H1 (cell line): ENCODE measurements at regions not wholly inside any gene's neighbourhood (a gene's known extent, or its start where the extent isn't known, plus 50 kb on each side); places are given as distances from the start of the nearest gene placed in this dataset.

Source experiments
- CTCF ChIA-PET: fragments of 300-600 bp; sonication (Branson Sonifier 250); formaldehyde crosslinking; loops from one replicate; lab custom pipeline; 2021; ENCODE audit not compliant: partially characterized antibody; lab: Charles Lee
- POLR2A ChIA-PET: fragments of 300-600 bp; sonication (Branson Sonifier 250); formaldehyde crosslinking; loops from one replicate; lab custom pipeline; 2021; ENCODE audit warnings: inconsistent platforms; ENCODE audit not compliant: partially characterized antibody; lab: Charles Lee
- DNase-seq, 2 experiments: peaks; one replicate each; pipeline versions ENCODE4 v3.0.0 to v3.0.0-alpha.2; 2010 to 2022; ENCODE audit warnings: low spot score in 2 of 2, low read depth in 1 of 2, mixed read lengths in 1 of 2
- FAIRE-seq: peaks from 2 replicates; lab custom pipeline; 2011; peaks lifted over from hg19 to GRCh38; lab: Jason Lieb, UNC
- H2AFZ ChIP-seq: 2 replicates; pipeline ENCODE4 v1.8.1; 2012; ENCODE audit warnings: low read length, inconsistent platforms
- H2AK5ac ChIP-seq: 2 replicates; pipeline ENCODE4 v1.6.1; 2013; ENCODE audit warnings: low read depth, low read length
- H2BK120ac ChIP-seq: replicated peaks from 2 replicates; pipeline ENCODE3; 2013; ENCODE audit warnings: low read depth, low read length, inconsistent platforms
- H2BK12ac ChIP-seq: 2 replicates; pipeline ENCODE4 v1.6.1; 2013; ENCODE audit warnings: low read depth, low read length
- H2BK15ac ChIP-seq: 2 replicates; pipeline ENCODE4 v1.6.1; 2013; ENCODE audit warnings: low read length
- H2BK20ac ChIP-seq: 2 replicates; pipeline ENCODE4 v1.6.1; 2013; ENCODE audit warnings: low read length
- H2BK5ac ChIP-seq: 2 replicates; pipeline ENCODE4 v1.6.1; 2013; ENCODE audit warnings: low read depth, low read length
- H3K14ac ChIP-seq: 2 replicates; pipeline ENCODE4 v1.6.1; 2013; ENCODE audit warnings: inconsistent platforms; ENCODE audit not compliant: insufficient read length
- H3K18ac ChIP-seq: 2 replicates; pipeline ENCODE4 v1.6.1; 2013; ENCODE audit warnings: low read length; ENCODE audit errors: extremely low read depth
- H3K23ac ChIP-seq: 2 replicates; pipeline ENCODE4 v1.6.1; 2013; ENCODE audit warnings: inconsistent platforms; ENCODE audit not compliant: insufficient read length
- H3K23me2 ChIP-seq: 2 replicates; pipeline ENCODE4 v1.6.1; 2013; ENCODE audit warnings: low read depth, low read length
- H3K27ac ChIP-seq: 2 replicates; pipeline ENCODE4 v1.6.1; 2011; ENCODE audit warnings: low read depth, low read length, inconsistent platforms
- H3K27me3 ChIP-seq, 4 experiments: replicated peaks in 1 of 4; 1 replicate in 1 of 4; 2 replicates in 3 of 4; pipeline versions ENCODE4 v1.6.1 to v1.8.1; 2011 to 2013; ENCODE audit warnings: low read length in 3 of 4, mild to moderate bottlenecking in 3 of 4, inconsistent platforms in 2 of 4, mixed read lengths in 2 of 4, moderate library complexity in 1 of 4; ENCODE audit not compliant: control insufficient read depth in 3 of 4, insufficient read depth in 3 of 4; ENCODE audit errors: extremely low read depth in 1 of 4
- H3K36me3 ChIP-seq, 4 experiments: 2 replicates each; pipeline versions ENCODE4 v1.6.1 to v1.8.1; 2011 to 2013; ENCODE audit warnings: mild to moderate bottlenecking in 4 of 4, low read length in 3 of 4, moderate library complexity in 2 of 4, control low read depth in 1 of 4, inconsistent platforms in 1 of 4; ENCODE audit not compliant: insufficient read depth in 4 of 4, control insufficient read depth in 2 of 4
- H3K4ac ChIP-seq: replicated peaks from 2 replicates; pipeline ENCODE3; 2013; ENCODE audit warnings: low read length, low read depth, mixed read lengths, inconsistent platforms; ENCODE audit not compliant: insufficient read length
- H3K4me1 ChIP-seq, 4 experiments: replicated peaks in 1 of 4; 1 replicate in 1 of 4; 2 replicates in 3 of 4; pipeline versions ENCODE4 v1.6.1 to v1.8.1; 2011 to 2013; ENCODE audit warnings: low read length in 3 of 4, inconsistent platforms in 2 of 4, mixed read lengths in 1 of 4; ENCODE audit not compliant: insufficient read depth in 4 of 4, control insufficient read depth in 3 of 4
- H3K4me2 ChIP-seq, 2 experiments: 2 replicates each; pipeline versions ENCODE4 v1.6.1 to v1.8.1; 2011 to 2013; ENCODE audit warnings: low read depth in 2 of 2, low read length in 2 of 2, control low read depth in 1 of 2, inconsistent platforms in 1 of 2, mild to moderate bottlenecking in 1 of 2; ENCODE audit not compliant: insufficient read depth in 1 of 2
- H3K4me3 ChIP-seq, 4 experiments: fragments of 200-600, 300-600 bp in 1 of 4; sonication (generic), shearing (Covaris generic), sonication (Bioruptor Twin) in 1 of 4; 2 replicates each; pipeline versions ENCODE4 v1.5.1 to v1.8.1; 2011 to 2016; ENCODE audit warnings: low read length in 4 of 4, low read depth in 3 of 4, control low read depth in 2 of 4, inconsistent platforms in 2 of 4, mild to moderate bottlenecking in 2 of 4, mixed read lengths in 1 of 4, moderate library complexity in 1 of 4; ENCODE audit not compliant: insufficient read depth in 2 of 4; ENCODE audit errors: extremely low read depth in 1 of 4
- H3K56ac ChIP-seq: replicated peaks from 2 replicates; pipeline ENCODE3; 2013; ENCODE audit warnings: low read depth, mild to moderate bottlenecking, mixed read lengths, low read length, inconsistent platforms; ENCODE audit not compliant: insufficient read length
- H3K79me1 ChIP-seq: 2 replicates; pipeline ENCODE4 v1.6.1; 2013; ENCODE audit warnings: low read depth, low read length, control low read depth
- H3K79me2 ChIP-seq, 2 experiments: 2 replicates each; pipeline versions ENCODE4 v1.6.1 to v1.8.1; 2012 to 2013; ENCODE audit warnings: low read length in 2 of 2, mild to moderate bottlenecking in 2 of 2, inconsistent platforms in 1 of 2; ENCODE audit not compliant: insufficient read depth in 2 of 2, control insufficient read depth in 1 of 2
- H3K9ac ChIP-seq, 4 experiments: replicated peaks in 1 of 4; 1 replicate in 1 of 4; 2 replicates in 3 of 4; pipeline versions ENCODE4 v1.6.1 to v1.8.1; 2011 to 2013; ENCODE audit warnings: low read depth in 3 of 4, low read length in 3 of 4, control low read depth in 2 of 4, mild to moderate bottlenecking in 2 of 4, moderate library complexity in 2 of 4, inconsistent platforms in 1 of 4; ENCODE audit errors: extremely low read depth in 1 of 4
- H3K9me3 ChIP-seq, 2 experiments: 2 replicates each; pipeline versions ENCODE4 v1.6.1 to v1.8.1; 2012 to 2013; ENCODE audit warnings: mild to moderate bottlenecking in 2 of 2, moderate library complexity in 2 of 2, control low read depth in 1 of 2, inconsistent platforms in 1 of 2, low read depth in 1 of 2, low read length in 1 of 2, mixed read lengths in 1 of 2; ENCODE audit not compliant: insufficient read depth in 2 of 2
- H4K20me1 ChIP-seq, 2 experiments: replicated peaks in 1 of 2; 2 replicates each; pipeline versions ENCODE3 to v1.8.1; 2011 to 2013; ENCODE audit warnings: inconsistent platforms in 2 of 2, low read length in 2 of 2, mild to moderate bottlenecking in 1 of 2; ENCODE audit not compliant: insufficient read depth in 2 of 2, control insufficient read depth in 1 of 2
- H4K5ac ChIP-seq: 2 replicates; pipeline ENCODE4 v1.6.1; 2013; ENCODE audit warnings: low read length, low read depth, mixed read lengths, inconsistent platforms; ENCODE audit not compliant: insufficient read length
- H4K8ac ChIP-seq: 2 replicates; pipeline ENCODE4 v1.8.0; 2013; ENCODE audit warnings: mild to moderate bottlenecking, moderate library complexity, low read length, inconsistent platforms; ENCODE audit not compliant: insufficient read depth; ENCODE audit errors: extremely low read depth
- H4K91ac ChIP-seq: replicated peaks from 2 replicates; pipeline ENCODE3; 2013; ENCODE audit warnings: low read length, mixed read lengths, inconsistent platforms; ENCODE audit not compliant: insufficient read length
- EP300 ChIP-seq, 2 experiments: IDR thresholded peaks; 1 replicate in 1 of 2; 2 replicates in 1 of 2; pipeline ENCODE4 v1.6.1; 2011 to 2012; ENCODE audit warnings: low read depth in 2 of 2, low read length in 2 of 2, mild to moderate bottlenecking in 2 of 2, borderline replicate concordance in 1 of 2, inconsistent platforms in 1 of 2, moderate library complexity in 1 of 2
- GTF2F1 ChIP-seq: IDR thresholded peaks from 2 replicates; pipeline ENCODE4 v1.6.1; 2012; ENCODE audit warnings: low read depth, low read length, improper control_type of control experiment, borderline replicate concordance
- NANOG ChIP-seq: IDR thresholded peaks from 2 replicates; pipeline ENCODE4 v1.6.1; 2011; ENCODE audit warnings: low read length, low read depth, mild to moderate bottlenecking, inconsistent platforms; ENCODE audit not compliant: insufficient read depth, poor library complexity, severe bottlenecking
- SIRT6 ChIP-seq: IDR thresholded peaks from one replicate; pipeline ENCODE4 v1.7.1; 2012; ENCODE audit warnings: low read length, inconsistent platforms
- SP4 ChIP-seq: IDR thresholded peaks from 2 replicates; pipeline ENCODE4 v1.6.1; 2012; ENCODE audit warnings: low read length, inconsistent platforms
- SUZ12 ChIP-seq: fragments of 200-600 bp; sonication (generic); IDR thresholded peaks from 2 replicates; pipeline ENCODE4 v1.6.1; 2012; ENCODE audit warnings: mild to moderate bottlenecking, inconsistent platforms, low read length, moderate library complexity, mixed read lengths
- USF2 ChIP-seq: IDR thresholded peaks from 2 replicates; pipeline ENCODE4 v1.6.1; 2011; ENCODE audit warnings: low read length, improper control_type of control experiment
- WGBS, 2 experiments: shearing (Covaris generic) in 1 of 2; methylation state at CpG; one replicate each; pipeline versions ENCODE4 v1.1.6 to v1.1.7; 2013 to 2015; ENCODE audit warnings: low lambda C conversion rate in 2 of 2, mixed read lengths in 2 of 2, inconsistent platforms in 1 of 2, low coverage in 1 of 2, missing lambda C conversion rate in 1 of 2; ENCODE audit not compliant: insufficient replicate concordance in 2 of 2, insufficient coverage in 1 of 2, insufficient read length in 1 of 2; ENCODE audit errors: extremely low coverage in 1 of 2, missing lambda C conversion rate in 1 of 2; 5-methylcytosine and 5-hydroxymethylcytosine counted together

- WGBS, 2 experiments = 95% methylated on average over 6 of the region's 6 CpGs; no CpG with 5 or more reads in 1 of the 2 experiments
- H3K9me3 ChIP-seq = peaks cover 17 to 22% of the 10 kb centered on the region in 2 experiments
- no peak overlapping the region for H3K14ac ChIP-seq
- H2BK5ac ChIP-seq = no peak overlapping the region
- no peak overlapping the region for H3K18ac ChIP-seq
- H4K5ac ChIP-seq = no peak overlapping the region
- H2BK12ac ChIP-seq = no peak overlapping the region
- H3K23me2 ChIP-seq = no peaks in the 10 kb centered on the region
- no peak overlapping the region for H3K4me2 ChIP-seq
- H3K27me3 ChIP-seq = no peaks in the 10 kb centered on the region
- no peak overlapping the region for H2AK5ac ChIP-seq
- H3K23ac ChIP-seq = no peak overlapping the region
- no peaks in the 10 kb centered on the region for H3K36me3 ChIP-seq
- H2BK20ac ChIP-seq = no peak overlapping the region
- no peak overlapping the region for H2BK120ac ChIP-seq
- no peak overlapping the region for H2AFZ ChIP-seq
- FAIRE-seq = no peak
- POLR2A ChIA-PET = no interaction called here
- no peaks in the 10 kb centered on the region for H3K4me1 ChIP-seq
- DNase-seq = no peak
- H2BK15ac ChIP-seq = no peak overlapping the region
- H3K9ac ChIP-seq = no peak overlapping the region
- H3K4me3 ChIP-seq = no peak overlapping the region
- H3K27ac ChIP-seq = no peak overlapping the region
- CTCF ChIA-PET = no interaction called here
- no peak overlapping the region for H4K91ac ChIP-seq
- TF ChIP-seq SP4 (no peak), EP300 (IDR thresholded peaks at IDR 0.05; ENCODE audit: borderline replicate concordance in 1 of 2, low read depth in 2 of 2, low read length in 2 of 2) (no peak), USF2 (no peak), SUZ12 (no peak), NANOG (no peak), SIRT6 (no peak), GTF2F1 (no peak)
- H3K4ac ChIP-seq = no peak overlapping the region
- H3K79me2 ChIP-seq = no peaks in the 10 kb centered on the region
- no peak overlapping the region for H3K56ac ChIP-seq
- H4K20me1 ChIP-seq = no peaks in the 10 kb centered on the region
- H4K8ac ChIP-seq = no peak overlapping the region
- H3K79me1 ChIP-seq = no peaks in the 10 kb centered on the region
These were observed 477.3 kb downstream of the LPIN1 start for GRCh38 chr2:12223732-12224131.
